ENCODE measurements at regions not wholly inside any gene's neighbourhood (a gene's known extent, or its start where the extent isn't known, plus 50 kb on each side); places are given as distances from the start of the nearest gene placed in this dataset.

DNA sequence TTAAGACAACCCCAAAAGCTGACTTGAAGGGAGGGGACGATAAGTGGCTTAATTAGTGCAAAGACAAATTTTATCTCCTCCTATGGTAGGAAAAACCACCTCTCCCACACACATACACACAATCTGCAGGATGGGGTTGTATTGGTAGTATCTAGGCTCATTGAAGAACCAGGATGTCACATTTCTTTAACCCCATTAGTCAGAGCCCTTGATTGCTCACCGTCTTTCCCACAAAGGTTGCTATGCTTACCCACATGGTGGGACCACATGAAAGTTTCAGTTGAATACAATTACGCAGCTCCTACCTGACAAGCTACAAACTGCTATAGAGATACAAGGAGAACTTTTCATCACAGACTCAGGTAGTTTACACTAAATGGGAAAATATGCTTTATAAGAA is 765.0 kb upstream of the CELF4 start:
- H3K27me3 Mint-ChIP-seq (ENCODE audit: insufficient read depth) = no peaks in the 10 kb centered on the region
- H3K4me1 Mint-ChIP-seq = no peaks in the 10 kb centered on the region
- H3K9me3 ChIP-seq (ENCODE audit: control insufficient read depth, low read length) = no peaks in the 10 kb centered on the region
- H3K27ac Mint-ChIP-seq = no peak overlapping the region
- no peak for DNase-seq
- H3K4me3 ChIP-seq (ENCODE audit: low read length) = no peak overlapping the region
- H3K27me3 ChIP-seq (ENCODE audit: control insufficient read depth, insufficient read depth, low read length, poor library complexity, severe bottlenecking) = no peaks in the 10 kb centered on the region
- H3K4me3 Mint-ChIP-seq = no peak overlapping the region
- no peaks in the 10 kb centered on the region for H3K36me3 Mint-ChIP-seq (ENCODE audit: low read depth)
- no peak overlapping the region for H3K27ac ChIP-seq (ENCODE audit: low read depth, low read length)
- no peaks in the 10 kb centered on the region for H3K36me3 ChIP-seq (ENCODE audit: control insufficient read depth, insufficient read depth, low read length)
- no peak for TF ChIP-seq CTCF (conservative IDR thresholded peaks at IDR 0.05)
- no peaks in the 10 kb centered on the region for H3K9me3 Mint-ChIP-seq
- no peaks in the 10 kb centered on the region for H3K4me1 ChIP-seq (ENCODE audit: control insufficient read depth, insufficient read depth, low read length)
- H3K9ac ChIP-seq (ENCODE audit: extremely low read depth, low read length, poor library complexity, severe bottlenecking) = no peak overlapping the region
- 93 to 100% methylated on average over 1 to 2 of the region's 3 CpGs for WGBS, 2 experiments (ENCODE audit: insufficient coverage in 1 of 2, insufficient read length in 1 of 2)

- no peaks in the 10 kb centered on the region for H3K4me1 ChIP-seq (ENCODE audit: control insufficient read depth, insufficient read depth, low read length)
- no peaks in the 10 kb centered on the region for H3K27me3 ChIP-seq (ENCODE audit: control insufficient read depth, insufficient read depth, low read length, poor library complexity, severe bottlenecking)
- no peaks in the 10 kb centered on the region for H3K4me1 Mint-ChIP-seq
- H3K36me3 ChIP-seq (ENCODE audit: control insufficient read depth, insufficient read depth, low read length) = no peaks in the 10 kb centered on the region
- no peaks in the 10 kb centered on the region for H3K9me3 Mint-ChIP-seq
- H3K4me3 ChIP-seq (ENCODE audit: low read length) = no peak overlapping the region
- no peak overlapping the region for H3K27ac ChIP-seq (ENCODE audit: low read depth, low read length)
- DNase-seq = no peak
- H3K36me3 Mint-ChIP-seq (ENCODE audit: low read depth) = no peaks in the 10 kb centered on the region
- H3K4me3 Mint-ChIP-seq = no peak overlapping the region
- no peak overlapping the region for H3K9ac ChIP-seq (ENCODE audit: extremely low read depth, low read length, poor library complexity, severe bottlenecking)
- no peaks in the 10 kb centered on the region for H3K27me3 Mint-ChIP-seq (ENCODE audit: insufficient read depth)
- no peaks in the 10 kb centered on the region for H3K9me3 ChIP-seq (ENCODE audit: control insufficient read depth, low read length)
- no peak for TF ChIP-seq CTCF (conservative IDR thresholded peaks at IDR 0.05)
- no peak overlapping the region for H3K27ac Mint-ChIP-seq
Observed at GRCh38 chr18:38329145-38329544, 763.5 kb upstream of the CELF4 start.

DNA sequence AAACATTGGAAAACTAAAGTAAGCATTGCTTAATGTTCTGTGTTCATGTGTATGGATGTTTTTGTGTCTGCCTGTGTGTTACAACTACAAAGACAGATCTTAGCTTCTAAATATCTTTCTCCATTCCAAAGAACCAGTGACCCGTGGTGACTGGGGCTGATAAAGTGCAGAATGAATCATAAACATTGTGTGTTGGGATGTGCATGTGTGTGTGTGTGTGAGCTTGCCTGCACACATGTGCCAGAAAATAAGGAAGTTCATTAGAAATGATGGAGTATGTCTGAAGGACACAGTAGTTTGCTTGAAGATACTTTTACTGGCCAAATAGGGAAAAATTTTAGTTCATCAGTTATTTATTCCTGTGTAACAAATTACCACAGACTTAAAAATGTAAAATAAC is 756.6 kb upstream of the CELF4 start:
- Histone ChIP-seq H3K27me3 (ENCODE audit: control insufficient read depth, insufficient read depth, low read length, poor library complexity, severe bottlenecking) (no peaks in the 10 kb centered on the region), H3K27ac (ENCODE audit: low read depth, low read length) (no peak overlapping the region), H3K36me3 (ENCODE audit: control insufficient read depth, insufficient read depth, low read length) (no peaks in the 10 kb centered on the region), H3K9ac (ENCODE audit: extremely low read depth, low read length, poor library complexity, severe bottlenecking) (no peak overlapping the region), H3K4me3 (ENCODE audit: low read length) (no peak overlapping the region), H3K4me1 (ENCODE audit: control insufficient read depth, insufficient read depth, low read length) (no peaks in the 10 kb centered on the region), H3K9me3 (ENCODE audit: control insufficient read depth, low read length) (no peaks in the 10 kb centered on the region)
- DNase-seq = no peak
- Mint-ChIP-seq H3K9me3 (no peaks in the 10 kb centered on the region), H3K27ac (no peak overlapping the region), H3K27me3 (ENCODE audit: insufficient read depth) (no peaks in the 10 kb centered on the region), H3K4me3 (no peak overlapping the region), H3K36me3 (ENCODE audit: low read depth) (no peaks in the 10 kb centered on the region), H3K4me1 (no peaks in the 10 kb centered on the region)
- WGBS, 2 experiments (ENCODE audit: insufficient coverage in 1 of 2, insufficient read length in 1 of 2) = 94% methylated on average over 1 of the region's 1 CpG; no CpG with 5 or more reads in 1 of the 2 experiments
- TF ChIP-seq CTCF (conservative IDR thresholded peaks at IDR 0.05) = no peak

Data from endodermal cell (in vitro differentiated cells).